Amniotic epithelial cell (primary cell): ENCODE measurements at regions not wholly inside any gene's neighbourhood (a gene's known extent, or its start where the extent isn't known, plus 50 kb on each side); places are given as distances from the start of the nearest gene placed in this dataset.
A peak's percentile ranks its signal among the peaks of the same experiment; 100 is the strongest.
"Not testable (repeated sequence)": the region's sequence is repeated elsewhere in the genome, so short reads cannot be mapped to it uniquely, and the experiment has no call there.

Experiments used
- DNase-seq: peaks from one replicate; pipeline ENCODE4 v3.0.0-alpha.2; 2010; ENCODE audit warnings: low read depth

DNA sequence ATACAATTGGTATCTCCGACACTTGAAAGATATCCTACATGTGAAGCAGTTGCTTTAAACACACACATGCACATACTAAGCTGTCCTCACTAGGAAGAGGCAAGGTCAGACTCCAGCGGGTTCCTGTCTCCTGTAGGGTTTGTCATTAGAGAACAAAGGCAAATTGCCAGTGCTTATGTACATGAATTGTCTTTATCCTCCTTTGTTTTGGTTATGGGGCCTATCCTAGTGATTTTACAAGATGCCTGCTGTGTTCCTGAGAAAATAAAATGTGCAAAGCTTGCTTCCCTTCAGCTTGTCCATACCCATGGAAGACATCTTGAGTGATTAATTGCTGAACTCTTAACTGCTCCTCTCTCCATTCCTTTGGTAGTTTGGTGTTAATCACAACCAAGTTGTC, 86.7 kb upstream of the SLC39A10 start:
- no peak for DNase-seq

DNA sequence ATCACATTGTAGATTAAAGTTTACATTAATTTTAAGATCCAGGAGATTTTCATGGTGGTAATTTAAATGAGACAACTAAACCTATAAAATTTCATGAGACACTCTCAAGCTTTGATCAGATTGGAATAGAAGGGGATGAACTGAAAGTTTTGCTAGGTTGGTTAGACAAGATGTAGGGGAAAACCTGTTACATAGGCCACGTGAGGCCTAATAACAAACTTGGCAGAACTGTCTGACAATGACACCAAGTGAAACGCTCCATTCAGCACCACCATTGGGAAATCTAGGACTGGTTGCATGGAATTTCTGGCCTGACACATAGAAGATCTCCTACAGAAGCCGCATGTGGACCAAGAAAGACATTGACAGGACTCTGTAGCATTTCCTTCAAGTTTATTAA, 87.8 kb upstream of the SLC39A10 start:
- no peak for DNase-seq

DNA sequence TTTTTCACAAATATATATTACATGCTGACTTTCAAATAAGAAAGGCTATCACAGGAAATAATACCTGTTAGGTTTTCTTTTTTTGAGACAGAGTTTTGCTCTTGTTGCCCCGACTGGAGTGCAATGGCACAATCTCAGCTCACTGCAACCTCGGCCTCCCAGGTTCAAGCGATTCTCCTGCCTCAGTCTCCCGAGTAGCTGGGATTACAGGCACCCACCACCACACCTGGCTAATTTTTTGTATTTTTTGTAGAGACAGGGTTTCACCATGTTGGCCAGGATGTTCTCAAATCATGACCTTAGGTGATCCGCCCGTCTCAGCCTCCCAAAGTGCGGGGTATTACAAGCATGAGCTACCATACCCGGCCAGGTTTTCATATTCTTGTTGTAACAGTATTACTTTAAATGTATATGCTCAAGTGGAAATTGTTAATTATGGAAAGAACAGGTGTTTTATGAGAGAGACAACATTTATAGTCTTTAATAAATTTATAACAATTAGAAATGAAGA, 92.3 kb upstream of the SLC39A10 start:
- not testable (repeated sequence) for DNase-seq

DNA sequence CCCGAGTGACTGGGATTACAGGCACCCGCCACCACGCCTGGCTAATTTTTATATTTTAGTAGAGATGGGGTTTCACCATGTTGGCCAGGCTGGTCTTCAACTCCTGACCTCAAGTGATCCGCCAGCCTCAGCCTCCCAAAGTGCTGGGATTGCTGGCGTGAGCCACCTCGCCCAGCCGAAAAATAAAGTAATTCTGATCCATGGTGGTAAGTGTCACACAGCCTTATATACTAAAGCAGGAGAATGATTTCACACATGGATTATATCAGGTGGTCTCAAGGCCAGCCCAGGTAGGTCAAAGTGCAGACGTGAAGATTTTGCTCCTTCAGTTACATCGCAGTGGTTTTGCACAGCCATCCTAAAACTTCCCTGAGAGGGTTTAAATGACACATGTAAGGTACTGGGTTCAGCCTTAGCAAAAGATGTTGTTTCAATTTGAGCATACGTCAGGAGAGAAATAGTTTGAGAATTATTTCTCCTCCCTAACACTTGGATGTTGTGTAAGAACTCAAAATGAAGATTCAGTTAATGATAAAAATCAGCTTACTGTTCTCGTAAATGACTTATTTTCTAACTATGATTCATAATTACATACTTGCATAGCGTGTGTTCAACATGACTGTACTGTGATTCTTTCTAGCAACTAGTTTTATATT, 93.0 kb upstream of the SLC39A10 start:
- peak; percentile 94 for DNase-seq

DNA sequence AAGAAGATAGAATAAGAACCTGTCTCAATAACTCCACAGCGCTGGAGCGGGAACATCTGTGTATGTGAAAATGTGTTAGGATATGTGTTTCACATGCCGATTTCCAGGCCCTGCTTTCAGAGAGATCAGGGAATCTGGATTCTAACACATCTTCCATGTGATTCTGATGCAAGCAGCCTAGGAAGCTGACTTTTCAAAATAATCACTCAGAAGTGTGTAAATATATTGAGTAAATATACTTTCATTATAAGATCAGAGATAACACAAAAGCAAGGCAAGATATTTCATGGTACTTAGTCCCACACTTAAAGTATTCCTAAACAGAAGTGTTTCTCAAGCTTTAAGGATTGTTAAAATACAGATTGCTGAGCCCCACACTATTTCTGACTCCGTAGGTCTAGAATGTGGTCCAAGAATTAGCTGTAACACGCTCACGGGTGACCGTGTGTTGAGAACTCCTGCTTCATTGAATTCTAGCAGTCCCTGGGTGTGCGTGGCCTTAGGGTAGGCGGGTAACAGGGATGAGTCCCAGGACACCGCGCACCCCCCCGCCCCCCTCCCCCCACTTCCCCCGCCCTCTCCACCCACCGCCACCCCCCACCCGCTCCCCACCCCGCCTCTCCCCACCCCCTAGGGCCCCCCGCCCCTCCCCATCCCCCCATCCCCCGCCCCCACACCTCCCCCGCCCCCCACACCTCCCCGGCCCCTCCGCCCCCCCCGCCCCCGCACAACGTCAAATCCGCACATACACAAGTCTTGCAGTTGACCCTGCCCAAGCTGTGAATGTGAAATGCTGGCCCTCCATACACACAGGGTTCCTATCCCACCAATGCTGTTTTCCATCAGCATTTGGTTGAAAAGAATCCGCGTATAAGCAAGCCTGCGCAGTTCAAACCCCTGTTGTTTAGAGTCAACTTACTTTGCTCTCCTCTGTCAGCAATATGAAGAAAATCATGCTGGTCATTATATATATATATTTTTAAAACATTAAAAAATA, 94.2 kb upstream of the SLC39A10 start:
- peak; percentile 58 for DNase-seq

DNA sequence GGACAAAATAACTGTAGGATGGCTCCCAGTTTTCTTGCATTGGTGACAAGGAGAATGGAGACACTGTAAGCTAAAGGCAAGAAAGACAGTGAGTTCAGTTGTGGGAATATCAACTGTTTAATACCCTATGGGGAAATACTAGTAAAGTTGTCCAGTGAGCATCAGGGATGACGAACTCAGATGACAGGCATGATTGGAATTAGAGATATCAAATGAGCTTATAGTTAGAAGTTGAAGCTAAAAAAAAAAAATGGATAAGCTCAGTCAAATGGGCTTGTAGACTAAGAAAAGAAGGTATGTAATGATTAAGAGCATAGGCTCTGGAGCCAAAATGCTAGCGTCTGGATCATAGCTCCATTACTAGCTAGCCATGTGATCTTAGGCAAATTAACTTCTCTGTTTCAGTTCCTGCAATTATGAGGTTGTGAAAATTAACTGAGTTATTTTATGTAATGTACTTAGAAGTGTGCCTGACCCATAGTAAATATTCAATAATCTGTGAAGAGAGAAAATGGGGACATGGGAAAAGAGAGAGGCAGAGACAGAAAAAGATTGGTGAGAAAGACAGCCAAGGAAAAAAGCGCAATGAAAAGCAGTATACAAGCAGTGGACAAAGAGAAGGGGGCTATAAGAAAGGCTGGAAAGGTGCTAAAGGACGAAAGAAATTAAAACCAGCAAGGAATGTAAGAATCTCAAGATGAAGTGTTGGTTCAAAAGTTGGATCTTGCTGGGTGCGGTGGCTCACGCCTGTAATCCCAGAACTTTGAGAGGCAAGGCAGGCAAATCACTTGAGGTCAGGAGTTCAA, 95.7 kb upstream of the SLC39A10 start:
- peak; percentile 96 for DNase-seq

DNA sequence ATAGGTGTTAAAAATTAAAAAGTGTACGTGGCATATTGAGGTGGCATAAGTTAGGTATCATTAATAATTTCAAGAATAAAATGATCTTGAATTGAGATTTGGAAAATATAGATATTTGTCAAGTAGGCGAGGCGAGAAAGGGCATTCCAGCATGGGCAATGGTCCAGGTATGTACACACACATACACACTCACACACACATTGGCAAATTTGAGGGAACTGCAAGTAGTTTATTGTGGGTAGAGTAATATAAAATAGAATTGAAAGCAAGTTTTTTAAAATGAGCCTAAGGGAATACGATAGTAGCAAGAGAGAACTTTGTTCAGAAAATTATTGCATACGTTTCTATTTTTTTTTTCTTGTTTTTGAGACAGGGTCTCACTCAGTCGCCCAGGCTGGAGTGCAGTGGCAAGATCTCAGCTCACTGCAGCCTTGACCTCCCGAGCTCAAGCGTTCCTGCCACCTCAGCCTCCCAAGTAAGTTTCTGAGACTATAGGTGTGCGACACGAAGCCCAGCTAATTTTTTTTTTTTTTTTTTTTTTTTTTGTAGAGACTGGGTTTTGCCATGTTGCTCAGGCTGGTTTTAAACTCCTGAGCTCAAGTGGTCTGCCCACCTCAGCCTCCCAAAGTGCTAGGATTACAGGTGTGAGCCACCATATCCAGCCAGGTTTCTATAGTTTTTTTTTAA, 96.7 kb upstream of the SLC39A10 start:
- no peak for DNase-seq

DNA sequence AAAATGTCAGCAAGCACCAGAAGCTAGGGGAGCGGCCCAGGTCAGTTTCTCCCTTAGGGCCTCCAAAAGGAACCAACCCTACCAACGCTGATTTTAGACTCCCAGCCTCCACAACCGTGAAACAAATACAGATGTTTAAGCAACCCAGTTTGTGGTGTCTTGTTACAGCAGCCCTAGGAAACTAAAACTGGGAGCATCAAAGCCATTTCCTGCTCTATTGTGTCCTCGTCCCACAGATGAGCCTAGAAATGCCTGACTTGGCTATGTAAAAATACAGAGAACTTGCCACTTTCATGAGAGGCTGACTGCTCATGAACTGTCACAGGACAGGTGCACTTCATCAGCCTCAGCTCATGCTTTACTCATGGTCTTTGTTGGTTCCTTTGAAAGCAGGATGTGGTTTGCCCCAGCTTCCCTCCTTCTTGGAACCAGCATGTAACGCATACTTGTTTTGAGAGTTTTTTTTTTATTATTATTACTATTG, 97.6 kb upstream of the SLC39A10 start:
- DNase-seq = peak; percentile 77

DNA sequence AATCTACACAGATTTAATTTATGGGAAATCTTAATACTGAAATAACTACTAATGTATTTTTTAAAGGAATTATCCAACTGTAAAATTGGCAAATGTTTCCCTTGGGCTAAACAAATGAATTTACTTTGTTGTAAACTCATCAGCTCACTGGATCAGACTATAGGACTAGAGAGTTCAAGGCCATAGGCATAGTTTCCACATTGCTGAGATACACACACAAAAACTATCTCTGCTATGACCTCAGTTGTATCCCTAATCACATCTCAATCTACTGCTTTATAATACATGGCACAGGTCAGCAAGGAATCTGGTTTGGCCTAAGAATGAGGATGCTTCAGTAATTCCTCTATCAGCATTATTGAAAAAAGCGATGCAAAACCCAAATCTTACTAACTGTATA, 101.1 kb upstream of the SLC39A10 start:
- no peak for DNase-seq

DNA sequence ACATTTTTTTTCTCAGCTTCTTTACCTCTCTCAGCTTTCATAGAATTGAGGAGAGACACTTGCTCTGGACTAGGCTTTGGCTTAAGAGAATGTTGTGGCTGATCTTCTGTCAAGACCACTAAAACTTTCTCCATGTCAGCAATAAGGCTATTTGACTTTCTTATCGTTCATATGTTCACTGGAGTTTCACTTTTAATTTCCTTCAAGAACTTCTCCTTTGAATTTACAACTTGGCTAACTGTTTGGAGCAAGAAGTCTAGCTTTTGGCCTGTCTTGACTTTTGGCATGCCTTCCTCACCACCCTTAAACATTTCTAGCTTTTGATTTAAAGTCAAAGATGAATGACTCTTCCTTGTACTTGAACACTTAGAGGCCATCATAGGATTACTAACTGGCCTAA, 104.4 kb upstream of the SLC39A10 start:
- DNase-seq = no peak

DNA sequence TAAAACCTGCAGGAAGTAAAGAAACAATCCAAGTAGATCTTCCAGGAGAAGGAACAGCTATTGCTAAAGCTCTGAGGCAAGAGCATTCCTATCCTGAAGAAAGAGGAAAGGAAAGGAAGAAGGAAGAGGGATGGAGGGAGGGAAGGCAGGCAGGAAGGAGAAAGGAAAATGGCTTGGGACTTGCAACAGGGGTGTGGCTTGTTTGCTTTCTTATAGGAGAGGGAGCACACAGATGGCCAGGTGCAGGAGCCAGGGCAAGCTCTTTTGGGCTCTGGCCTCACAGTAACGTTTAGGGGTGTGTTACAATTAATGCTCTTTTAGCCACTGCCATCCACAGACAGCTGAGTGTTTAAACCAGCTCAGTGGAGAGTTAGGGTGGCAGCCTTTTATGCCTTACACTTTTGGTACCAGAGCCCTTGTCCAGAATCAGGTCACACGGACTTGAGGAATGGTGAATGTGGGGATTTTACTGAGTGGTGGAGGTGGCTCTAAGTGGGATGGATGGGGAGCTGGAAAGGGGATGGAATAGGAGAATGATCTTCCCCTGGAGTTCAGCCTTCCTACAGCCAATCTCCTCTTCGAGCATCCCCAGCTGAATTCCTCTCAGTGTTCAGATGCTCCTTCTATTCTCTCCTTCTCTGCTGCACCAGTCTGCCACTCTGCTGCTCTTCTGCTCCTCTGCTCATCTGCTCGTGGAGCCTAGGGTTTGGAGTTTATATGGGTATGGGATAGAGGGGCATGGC, 108.7 kb upstream of the SLC39A10 start:
- DNase-seq = no peak

DNA sequence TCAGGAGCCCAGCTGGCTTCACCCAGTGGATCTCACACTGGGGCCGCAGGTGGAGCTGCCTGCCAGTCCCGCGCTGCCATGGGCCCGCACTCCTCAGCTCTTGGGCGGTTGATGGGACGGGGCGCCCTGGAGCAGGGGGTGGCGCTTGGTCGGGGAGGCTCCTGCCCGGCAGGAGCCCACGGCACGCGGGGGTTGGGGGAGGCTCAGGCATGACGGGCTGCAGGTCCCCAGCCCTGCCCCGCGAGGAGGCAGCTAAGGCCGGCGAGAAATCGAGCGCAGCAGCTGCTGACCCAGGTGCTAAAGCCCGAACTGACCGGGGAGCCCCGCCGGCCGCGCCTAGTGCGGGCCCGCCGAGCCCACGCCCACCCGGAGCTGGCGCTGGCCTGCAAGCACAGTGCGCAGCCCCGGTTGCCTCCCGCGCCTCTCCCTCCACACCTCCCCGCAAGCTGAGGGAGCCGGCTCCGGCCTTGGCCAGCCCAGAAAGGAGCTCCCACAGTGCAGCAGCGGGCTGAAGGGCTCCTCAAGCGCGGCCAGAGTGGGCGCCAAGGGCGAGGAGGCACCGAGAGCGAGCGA, 109.7 kb upstream of the SLC39A10 start:
- not testable (repeated sequence) for DNase-seq

DNA sequence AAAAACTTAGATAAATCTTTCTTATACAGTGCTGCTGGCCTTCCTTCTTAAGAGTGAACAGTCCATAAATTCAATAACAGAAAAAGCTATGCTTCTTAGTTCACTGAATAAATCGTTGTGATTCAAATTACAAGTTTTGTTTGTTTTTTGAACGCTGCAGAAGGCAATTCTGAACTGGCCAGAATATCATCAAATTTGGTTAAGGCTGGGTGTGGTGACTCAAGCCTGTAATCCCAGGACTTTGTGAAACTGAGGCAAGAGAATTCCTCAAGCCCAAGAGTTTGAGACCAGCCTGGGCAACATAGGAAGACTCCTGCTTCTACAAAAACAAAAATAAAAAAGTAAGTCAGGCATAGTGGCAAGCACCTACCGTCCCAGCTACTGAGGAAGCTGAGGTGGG, 111.2 kb upstream of the SLC39A10 start:
- DNase-seq = no peak

DNA sequence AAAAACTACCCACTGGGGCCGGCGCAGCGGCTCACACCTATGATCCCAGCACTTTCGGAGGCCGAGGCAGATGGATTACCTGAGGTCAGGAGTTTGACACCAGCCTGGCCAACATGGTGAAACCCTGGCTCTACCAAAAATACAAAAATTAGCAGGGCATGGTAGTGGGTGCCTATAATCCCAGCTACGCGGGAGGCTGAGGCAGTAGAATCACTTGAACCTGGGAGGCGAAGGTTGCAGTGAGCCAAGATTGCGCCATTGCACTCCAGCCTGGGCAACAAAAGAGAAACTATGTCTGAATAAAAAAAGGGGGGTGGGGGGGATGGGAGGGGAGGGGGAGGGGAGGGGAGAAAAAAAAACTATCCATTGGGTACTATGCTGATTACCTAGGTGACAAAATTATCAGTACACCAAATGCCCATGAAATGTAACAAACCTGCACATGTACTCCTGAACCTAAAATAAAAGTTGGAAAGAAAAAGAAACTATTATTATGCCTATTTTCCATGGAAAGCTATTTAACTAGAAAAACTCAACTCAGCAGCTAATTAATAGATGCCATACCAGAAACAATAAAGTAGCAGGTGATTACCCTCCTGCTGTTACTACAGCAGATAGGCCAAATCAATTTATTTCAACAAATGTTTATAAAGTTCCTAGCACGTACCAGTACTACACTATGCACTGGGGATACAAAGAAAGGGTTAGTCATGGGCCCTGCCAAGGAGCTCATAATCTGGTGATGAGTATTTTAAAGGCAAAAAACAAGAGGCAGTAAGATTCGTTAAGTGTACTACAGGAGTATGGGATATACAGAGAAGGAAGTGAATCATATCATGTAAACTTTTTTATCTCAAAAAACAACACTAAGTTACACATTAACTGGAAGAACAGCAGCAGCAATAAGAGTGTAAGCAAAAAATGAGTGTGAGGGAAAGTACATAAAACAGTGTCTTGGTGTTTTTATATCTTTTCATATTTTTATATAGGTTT, 112.8 kb upstream of the SLC39A10 start:
- DNase-seq = peak; percentile 84

DNA sequence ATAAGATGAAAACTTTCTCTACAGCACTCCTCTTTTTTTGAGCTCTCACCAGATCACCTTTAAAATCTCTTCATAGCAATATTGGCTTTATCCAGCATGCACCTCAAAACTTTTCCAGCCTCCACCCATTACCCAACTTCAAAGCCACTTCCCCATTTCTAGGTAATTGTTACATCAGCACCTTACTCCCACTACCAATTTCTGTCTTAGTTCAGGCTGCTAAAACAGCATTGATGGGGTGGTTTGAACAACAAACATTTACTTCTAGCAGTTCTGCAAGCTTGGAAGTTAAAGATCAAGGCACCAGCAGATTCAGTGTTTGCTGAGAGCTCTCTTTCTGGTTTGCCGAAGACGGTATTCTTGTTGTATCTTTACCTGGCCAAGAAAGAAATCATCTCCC, 114.0 kb upstream of the SLC39A10 start:
- no peak for DNase-seq

DNA sequence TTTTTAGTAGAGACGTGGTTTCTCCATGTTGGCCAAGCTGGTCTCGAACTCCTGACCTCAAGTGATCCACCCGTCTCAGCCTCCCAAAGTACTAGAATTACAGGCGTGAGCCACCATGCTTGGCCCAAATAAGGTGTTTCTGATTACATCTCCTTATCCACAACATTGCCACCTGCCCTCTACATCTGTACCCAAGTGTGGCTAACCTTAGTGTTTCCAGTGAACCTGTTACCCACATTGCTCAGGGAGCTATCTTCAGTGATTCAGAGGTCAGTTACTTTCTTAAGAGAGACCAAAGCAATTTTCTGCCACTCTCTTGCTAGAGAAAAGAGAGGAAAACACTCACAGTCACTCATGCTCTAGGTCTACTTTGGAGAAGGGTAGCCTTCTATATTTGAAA, 115.0 kb upstream of the SLC39A10 start:
- DNase-seq = no peak

DNA sequence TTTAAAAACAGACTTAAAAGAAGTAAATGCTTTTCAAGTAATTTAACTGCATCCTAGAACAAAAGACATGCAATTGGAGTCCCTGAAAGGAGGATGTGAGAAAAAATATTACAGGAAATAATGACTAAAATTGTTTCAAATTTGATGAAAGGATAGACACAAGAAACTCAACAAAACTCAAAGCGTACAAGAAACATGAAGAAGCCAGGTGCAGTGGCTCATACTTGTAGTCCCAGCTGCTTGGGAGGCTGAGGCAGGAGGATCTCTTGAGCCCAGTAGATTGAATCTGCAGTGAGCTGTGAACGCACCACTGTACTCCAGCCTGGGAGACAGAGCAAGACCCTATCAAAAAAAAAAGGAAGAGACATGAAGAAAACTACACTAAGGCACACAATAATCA, 118.1 kb upstream of the SLC39A10 start:
- DNase-seq = no peak

DNA sequence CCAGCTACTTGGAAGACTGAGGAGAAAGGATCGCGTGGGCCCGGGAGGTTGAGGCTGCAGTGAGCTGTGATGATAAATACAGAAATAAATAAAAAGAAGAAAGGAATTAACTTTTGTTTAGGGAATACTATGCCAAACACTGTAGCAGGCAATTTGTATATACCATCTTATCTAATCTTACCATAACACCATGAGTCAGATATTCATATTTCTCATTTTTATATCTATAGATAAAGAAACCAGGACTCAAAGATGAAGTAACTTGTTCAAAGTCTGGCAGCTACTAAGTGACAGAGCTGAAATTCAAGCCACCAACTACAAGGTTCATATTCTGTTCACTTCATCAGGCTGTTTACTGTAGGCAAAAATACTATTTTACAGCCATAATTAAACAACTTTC, 119.2 kb upstream of the SLC39A10 start:
- peak; percentile 61 for DNase-seq

DNA sequence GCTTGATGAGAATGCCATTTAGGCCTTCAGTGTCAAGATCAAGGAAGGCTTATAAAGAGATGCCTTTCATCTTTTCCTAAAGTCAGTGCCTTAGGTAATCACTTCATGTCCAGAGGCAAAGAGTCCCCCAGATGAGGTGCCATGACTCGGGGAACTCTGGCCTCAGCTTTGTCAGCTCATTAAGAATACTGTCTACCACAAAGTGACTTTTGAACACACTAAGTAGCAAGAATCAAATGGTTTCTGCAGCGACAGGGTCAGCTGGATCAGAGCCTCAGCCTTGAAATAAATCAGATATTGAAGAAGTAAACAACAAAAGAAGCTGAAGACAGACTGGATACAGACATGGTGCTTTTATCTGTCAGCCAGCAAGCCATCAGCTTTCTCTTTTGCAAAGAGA, 120.1 kb upstream of the SLC39A10 start:
- DNase-seq = no peak
